A549 (cell line): ENCODE measurements at regions not wholly inside any gene's neighbourhood (a gene's known extent, or its start where the extent isn't known, plus 50 kb on each side); places are given as distances from the start of the nearest gene placed in this dataset.

Source experiments
- NR3C1 ChIP-seq: fragments of >200 bp; sonication (Bioruptor Twin); formaldehyde crosslinking; IDR thresholded peaks from 3 replicates; pipeline ENCODE4 v1.6.1; 2017
- RCOR1 ChIP-seq: fragments of 150-350 bp; IDR thresholded peaks from 2 replicates; pipeline ENCODE4 v1.6.1; 2014; ENCODE audit warnings: antibody characterized with exemption, low read length, low read depth
- RNF2 ChIP-seq: fragments of 200-600 bp; sonication (generic); IDR thresholded peaks from 2 replicates; pipeline ENCODE4 v1.6.1; 2016; ENCODE audit warnings: low read depth, mild to moderate bottlenecking, antibody characterized with exemption, moderate library complexity, borderline replicate concordance
- ZC3H11A ChIP-seq: fragments of 450-650 bp; IDR thresholded peaks from 2 replicates; pipeline ENCODE4 v1.6.1; 2014; ENCODE audit warnings: antibody characterized with exemption, mild to moderate bottlenecking

GRCh38 chr18:37944700-37945270 is 379.2 kb upstream of the CELF4 start:
- TF ChIP-seq NR3C1 (no peak), ZC3H11A (no peak), RNF2 (no peak), RCOR1 (no peak)
